H54 (cell line): ENCODE measurements at regions not wholly inside any gene's neighbourhood (a gene's known extent, or its start where the extent isn't known, plus 50 kb on each side); places are given as distances from the start of the nearest gene placed in this dataset.
A peak's percentile ranks its signal among the peaks of the same experiment; 100 is the strongest.

Experiments used
- DNase-seq: peaks from one replicate; pipeline ENCODE4 v3.0.0; 2011; ENCODE audit warnings: low spot score, mixed read lengths; ENCODE audit not compliant: insufficient read length
- FAIRE-seq: peaks from 3 replicates; lab custom pipeline; 2011; peaks lifted over from hg19 to GRCh38; lab: Jason Lieb, UNC
- POLR2A ChIP-seq: IDR thresholded peaks from 2 replicates; pipeline ENCODE4 v1.6.1; 2011; ENCODE audit warnings: low read depth, mild to moderate bottlenecking, low read length

- FAIRE-seq, result no peak
- TF ChIP-seq POLR2A, result no peak
Measured at GRCh38 chr10:85547460-85548023, 819.1 kb downstream of the GRID1 start.

DNA sequence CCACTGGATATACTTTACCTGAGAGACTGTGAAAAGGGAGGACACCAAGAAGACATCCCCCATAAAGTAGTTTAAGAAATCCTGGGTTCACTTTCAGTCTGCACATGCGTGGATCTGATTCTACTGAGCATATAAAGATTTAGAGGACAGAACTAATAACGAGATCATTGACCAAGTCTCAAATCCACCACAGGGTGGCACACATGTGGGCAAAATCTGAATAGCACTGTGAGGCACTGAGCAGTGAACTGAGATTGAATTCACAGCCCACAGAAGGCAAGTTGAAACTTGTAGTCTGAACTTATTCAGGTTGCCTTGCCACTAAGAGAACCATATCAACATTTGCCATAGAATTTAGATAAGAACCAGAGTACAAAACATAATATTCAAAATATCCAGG is 818.6 kb downstream of the GRID1 start:
- TF ChIP-seq POLR2A, result no peak
- FAIRE-seq (peak; percentile 98), DNase-seq (peak; percentile 18)

More at GRCh38 chr10:85547460-85548023, 819.1 kb downstream of the GRID1 start:
- no peak for DNase-seq
